ENCODE measurements at regions not wholly inside any gene's neighbourhood (a gene's known extent, or its start where the extent isn't known, plus 50 kb on each side); places are given as distances from the start of the nearest gene placed in this dataset.

GRCh38 chr4:67393699-67394281 lies 151.5 kb downstream of the CENPC start:
- TF ChIP-seq CTCF (IDR thresholded peaks at IDR 0.05) (peak; percentile 38; the same call in 1 of the 2 replicates), SIN3A (IDR thresholded peaks at IDR 0.05; ENCODE audit: borderline replicate concordance, insufficient read depth, low read depth, low read length) (no peak), TCF7L2 (IDR thresholded peaks at IDR 0.05; ENCODE audit: low read depth, low read length) (no peak), POLR2AphosphoS5 (IDR thresholded peaks at IDR 0.05; ENCODE audit: low read depth, low read length) (no peak), REST (IDR thresholded peaks at IDR 0.05; ENCODE audit: insufficient read depth in 1 of 2, low read depth in 2 of 2, low read length in 1 of 2) (no peak)

All from Panc1 (cell line).